Endothelial cell of umbilical vein (primary cell): ENCODE measurements at regions not wholly inside any gene's neighbourhood (a gene's known extent, or its start where the extent isn't known, plus 50 kb on each side); places are given as distances from the start of the nearest gene placed in this dataset.
"Not testable (repeated sequence)": the region's sequence is repeated elsewhere in the genome, so short reads cannot be mapped to it uniquely, and the experiment has no call there.

Experiments used
- CTCF ChIP-seq, 2 donors: IDR thresholded peaks; 1 replicate in 1 of 2; 2 replicates in 1 of 2; pipeline ENCODE4 v1.5.1; 2011; ENCODE audit warnings: low read length in 2 of 2, mild to moderate bottlenecking in 2 of 2, moderate library complexity in 2 of 2, control low read depth in 1 of 2, inconsistent platforms in 1 of 2, low read depth in 1 of 2; ENCODE audit not compliant: insufficient read depth in 1 of 2; ENCODE audit errors: extremely low read depth in 1 of 2
- EZH2 ChIP-seq: IDR thresholded peaks from 2 replicates; pipeline ENCODE4 v1.6.1; 2012; ENCODE audit warnings: borderline replicate concordance, low read depth, mild to moderate bottlenecking, moderate library complexity, low read length, inconsistent platforms; ENCODE audit not compliant: severe bottlenecking
- FOS ChIP-seq: IDR thresholded peaks from 2 replicates; pipeline ENCODE4 v1.6.1; 2011; ENCODE audit warnings: mild to moderate bottlenecking, low read length, moderate library complexity, borderline replicate concordance; ENCODE audit not compliant: insufficient read depth
- JUN ChIP-seq: IDR thresholded peaks from 2 replicates; pipeline ENCODE4 v1.6.1; 2011; ENCODE audit warnings: borderline replicate concordance, low read depth; ENCODE audit not compliant: insufficient read length, insufficient read depth
- MAX ChIP-seq: IDR thresholded peaks from 2 replicates; pipeline ENCODE4 v1.6.1; 2011; ENCODE audit not compliant: insufficient read depth, insufficient read length
- POLR2A ChIP-seq: IDR thresholded peaks from 2 replicates; pipeline ENCODE4 v1.6.1; 2012; ENCODE audit warnings: low read depth, mild to moderate bottlenecking, control low read depth, low read length
- POLR2AphosphoS5 ChIP-seq: IDR thresholded peaks from 2 replicates; pipeline ENCODE4 v1.6.1; 2012; ENCODE audit warnings: low read depth, mild to moderate bottlenecking, control low read depth, low read length, moderate library complexity; ENCODE audit not compliant: insufficient read depth

GRCh38 chr20:30815027-30815576 is 442.4 kb upstream of the DEFB115 start:
- not testable (repeated sequence) for TF ChIP-seq CTCF (IDR thresholded peaks at IDR 0.05; ENCODE audit: extremely low read depth in 1 of 2, insufficient read depth in 1 of 2, low read depth in 1 of 2, low read length in 2 of 2); POLR2A; EZH2; JUN; POLR2AphosphoS5; MAX; FOS
